ENCODE measurements at regions not wholly inside any gene's neighbourhood (a gene's known extent, or its start where the extent isn't known, plus 50 kb on each side); places are given as distances from the start of the nearest gene placed in this dataset.
A peak's percentile ranks its signal among the peaks of the same experiment; 100 is the strongest.

DNA sequence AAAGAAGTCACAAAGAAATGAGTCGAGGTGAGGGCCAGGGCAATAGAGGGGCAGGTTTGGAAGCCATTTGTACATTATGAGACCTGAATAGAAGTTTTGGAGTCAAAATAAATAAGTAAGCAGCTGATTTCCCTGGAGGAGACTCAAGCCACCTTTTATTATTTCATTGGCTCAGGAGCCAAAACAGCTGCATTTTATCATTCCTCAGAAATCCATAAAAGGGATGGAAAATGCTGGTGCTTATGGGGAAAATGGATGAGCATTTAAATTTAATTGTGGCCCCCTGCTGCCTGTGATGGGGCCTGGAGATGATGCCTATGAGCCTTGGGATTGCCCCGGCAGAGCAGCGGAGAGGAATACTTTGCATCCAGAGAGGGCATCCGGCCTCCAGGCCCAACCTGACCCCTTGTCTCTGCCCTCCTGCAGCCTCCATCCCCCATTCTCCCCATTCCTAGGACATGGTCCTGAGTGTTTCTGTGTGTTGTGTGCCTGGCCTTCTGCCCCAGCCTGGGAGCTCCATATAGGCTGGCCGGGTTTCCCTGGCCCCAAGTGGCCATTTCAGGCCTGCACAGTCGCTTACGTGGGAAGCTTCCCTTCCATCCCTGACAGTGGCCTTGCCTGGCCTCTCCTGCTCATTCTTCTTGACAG, 296.8 kb upstream of the ZMIZ1 start:
- DNase-seq (ENCODE audit: low spot score): no peak

- no peak for DNase-seq (ENCODE audit: low spot score)
Measured at GRCh38 chr10:78772486-78772885, 296.3 kb upstream of the ZMIZ1 start.

GRCh38 chr10:78772986-78773530, 295.7 kb upstream of the ZMIZ1 start:
- DNase-seq (ENCODE audit: low spot score): peak; percentile 46

DNA sequence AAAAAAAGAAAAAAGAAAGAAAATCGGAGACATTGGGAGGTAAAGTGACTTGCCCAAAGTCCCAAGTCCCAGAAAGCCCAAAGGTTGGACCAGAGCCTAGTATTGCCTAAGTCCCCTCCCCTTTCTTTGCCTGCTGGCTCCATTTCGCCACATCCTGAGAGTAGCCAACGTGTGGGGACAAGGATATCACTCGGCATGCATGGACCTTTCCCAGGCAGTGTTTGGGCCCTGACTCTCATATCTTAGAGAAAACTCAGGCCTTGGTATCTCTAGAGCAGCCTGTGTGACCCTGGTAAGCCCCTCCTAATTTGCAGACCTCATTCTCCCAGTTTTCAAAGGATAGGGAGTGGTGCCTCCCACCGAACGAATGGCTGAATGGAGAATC, 294.2 kb upstream of the ZMIZ1 start:
- no peak for DNase-seq (ENCODE audit: low spot score)

- DNase-seq (ENCODE audit: low spot score): peak; percentile 66
Measured at GRCh38 chr10:78774999-78775711, 293.6 kb upstream of the ZMIZ1 start.

GRCh38 chr10:78775891-78776290, 292.9 kb upstream of the ZMIZ1 start:
- DNase-seq (ENCODE audit: low spot score): no peak

DNA sequence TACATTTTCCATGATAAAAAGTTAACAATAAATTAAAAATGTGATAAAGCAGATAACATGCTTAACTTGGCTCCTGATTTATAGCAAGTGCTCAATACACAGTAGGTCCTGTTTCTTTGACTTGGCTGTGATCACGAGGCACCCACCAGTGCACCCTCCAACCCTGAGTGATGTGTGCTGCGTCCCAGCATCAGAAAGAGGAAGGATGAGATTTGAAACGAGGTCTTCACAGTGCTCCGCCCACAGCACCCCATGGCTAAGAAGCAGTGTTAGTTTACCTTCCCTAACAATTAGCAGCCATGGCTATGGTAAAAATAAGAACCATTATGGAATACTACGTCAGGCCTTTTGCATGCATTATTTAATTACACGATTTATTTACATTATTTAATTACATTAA, 292.0 kb upstream of the ZMIZ1 start:
- no peak for DNase-seq (ENCODE audit: low spot score)

DNA sequence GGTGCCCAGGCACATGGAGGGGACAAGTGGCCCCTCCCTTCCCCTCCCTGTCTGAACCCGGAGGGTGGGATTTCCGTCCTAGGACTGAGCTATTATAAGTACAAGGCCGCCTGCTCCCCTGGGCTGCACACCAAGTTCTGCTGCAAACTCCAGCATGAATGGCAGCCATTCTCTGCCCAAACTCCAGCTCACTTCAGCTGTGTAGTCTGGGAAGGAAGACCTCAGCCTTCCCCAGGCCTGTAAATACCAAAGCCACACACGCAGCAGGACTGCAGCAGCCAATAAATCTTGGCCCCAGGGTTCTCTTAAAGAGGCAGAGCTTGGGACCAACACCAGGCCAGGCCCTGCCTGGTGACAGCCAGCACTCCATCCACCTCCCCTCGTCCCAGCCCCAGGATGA, 291.3 kb upstream of the ZMIZ1 start:
- peak; percentile 72 for DNase-seq (ENCODE audit: low spot score)

DNA sequence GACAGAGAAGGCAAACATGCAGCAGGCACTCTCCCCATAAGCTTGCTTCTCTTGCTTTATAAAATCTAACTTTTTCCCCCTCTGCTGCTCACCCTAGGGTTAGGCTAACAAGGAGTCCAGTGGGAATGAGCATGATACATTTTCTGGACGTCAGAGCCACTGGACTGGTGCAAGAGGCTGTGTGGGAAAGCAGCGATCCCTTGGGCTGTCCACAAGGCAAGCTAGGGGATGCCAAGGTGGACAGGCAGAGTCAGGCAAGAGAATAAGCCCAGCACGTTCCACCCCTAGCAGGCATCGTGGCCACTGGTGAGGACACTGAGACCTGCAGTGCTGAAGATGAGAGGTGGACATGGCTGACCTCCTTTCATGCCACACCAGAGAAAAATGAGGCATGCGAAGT, 290.9 kb upstream of the ZMIZ1 start:
- peak; percentile 60 for DNase-seq (ENCODE audit: low spot score)

DNA sequence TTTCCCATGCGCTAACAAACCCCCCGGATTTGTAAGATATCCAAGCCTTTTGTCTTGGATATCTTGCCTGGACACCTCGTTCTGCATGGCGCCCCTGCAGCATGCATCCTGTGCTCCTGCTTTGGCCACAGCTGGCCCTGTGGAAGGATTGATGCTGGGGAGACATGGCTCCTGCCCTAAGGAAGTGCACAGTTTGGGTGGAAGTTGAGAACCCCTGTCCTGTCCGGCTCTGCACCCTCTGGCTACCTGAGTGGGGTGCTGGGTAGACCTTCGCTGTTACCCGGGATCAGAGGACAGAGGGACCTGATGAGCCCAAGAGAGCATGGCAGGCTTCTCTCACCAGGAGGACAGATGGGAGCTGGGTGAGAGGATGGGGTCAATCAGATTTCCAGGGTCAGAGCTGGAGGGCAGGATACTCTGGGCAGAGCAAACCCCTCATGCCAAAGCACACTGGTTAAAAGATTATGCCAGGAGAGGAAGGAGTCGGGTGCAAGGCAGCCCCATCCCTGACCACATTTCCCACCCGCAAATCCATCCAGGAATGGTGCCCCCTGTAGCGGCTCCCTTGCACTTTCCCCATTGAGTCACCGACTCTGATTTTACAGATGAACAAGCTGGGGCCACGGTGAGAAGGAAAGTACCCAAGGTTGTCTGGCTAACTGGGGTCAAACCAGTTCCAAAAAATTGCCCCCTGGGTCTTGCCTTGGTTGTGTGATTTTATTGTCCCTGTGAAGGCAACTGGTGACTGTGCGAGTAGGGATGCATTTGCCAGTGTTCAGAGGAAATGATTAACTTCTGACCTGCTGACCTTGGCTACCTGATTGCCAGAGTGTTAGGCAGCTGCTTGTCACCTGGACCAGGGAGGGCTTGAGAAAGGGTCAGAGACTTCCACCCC, 290.1 kb upstream of the ZMIZ1 start:
- DNase-seq (ENCODE audit: low spot score): peak; percentile 60

GRCh38 chr10:78779339-78779955, 289.3 kb upstream of the ZMIZ1 start:
- DNase-seq (ENCODE audit: low spot score): peak; percentile 33

DNA sequence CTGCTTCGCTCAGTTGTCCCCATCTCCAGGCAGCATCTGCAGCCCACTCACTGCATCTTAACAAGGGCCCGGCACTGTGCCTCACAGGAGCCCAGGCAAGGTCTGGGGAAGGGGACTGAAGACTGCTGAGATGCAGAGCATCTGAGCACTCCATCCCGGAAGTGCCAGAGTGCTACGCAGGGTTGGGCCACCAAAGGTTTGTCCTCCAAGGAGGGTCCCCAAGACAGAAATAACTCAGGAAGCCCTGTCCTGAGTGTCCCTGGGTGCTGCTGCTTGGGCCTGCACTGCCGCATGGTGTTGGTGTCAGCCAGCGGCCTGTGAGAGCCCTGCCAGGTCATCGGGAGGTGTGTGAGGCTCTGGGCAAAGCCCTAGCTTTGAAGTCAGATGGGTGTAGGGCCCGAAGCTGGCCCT, 288.2 kb upstream of the ZMIZ1 start:
- peak; percentile 53 for DNase-seq (ENCODE audit: low spot score)

- DNase-seq (ENCODE audit: low spot score): no peak
Measured at GRCh38 chr10:78781251-78781913, 287.4 kb upstream of the ZMIZ1 start.

GRCh38 chr10:78781991-78782390, 286.8 kb upstream of the ZMIZ1 start:
- DNase-seq (ENCODE audit: low spot score): no peak

DNA sequence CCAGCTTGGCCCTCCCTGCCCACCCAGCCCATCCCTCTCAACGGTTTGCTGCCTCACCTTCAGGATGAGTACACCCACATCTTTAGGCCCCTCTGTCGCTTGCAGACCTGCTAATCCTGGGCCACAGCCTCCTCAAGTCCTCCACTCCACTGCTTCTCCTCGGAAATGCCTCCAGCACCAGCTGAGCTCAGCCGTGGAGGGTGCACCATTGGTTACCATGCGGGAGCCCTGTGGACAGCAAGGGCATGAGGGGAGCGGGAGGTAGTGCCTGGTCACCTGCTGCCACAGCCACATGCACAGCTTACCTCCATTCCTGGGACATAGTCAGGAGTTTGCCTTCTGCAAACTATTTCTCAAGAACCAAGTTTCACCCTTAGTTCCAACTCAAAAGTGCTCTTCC, 286.3 kb upstream of the ZMIZ1 start:
- no peak for DNase-seq (ENCODE audit: low spot score)

GRCh38 chr10:78783753-78784152, 285.0 kb upstream of the ZMIZ1 start:
- no peak for DNase-seq (ENCODE audit: low spot score)

DNA sequence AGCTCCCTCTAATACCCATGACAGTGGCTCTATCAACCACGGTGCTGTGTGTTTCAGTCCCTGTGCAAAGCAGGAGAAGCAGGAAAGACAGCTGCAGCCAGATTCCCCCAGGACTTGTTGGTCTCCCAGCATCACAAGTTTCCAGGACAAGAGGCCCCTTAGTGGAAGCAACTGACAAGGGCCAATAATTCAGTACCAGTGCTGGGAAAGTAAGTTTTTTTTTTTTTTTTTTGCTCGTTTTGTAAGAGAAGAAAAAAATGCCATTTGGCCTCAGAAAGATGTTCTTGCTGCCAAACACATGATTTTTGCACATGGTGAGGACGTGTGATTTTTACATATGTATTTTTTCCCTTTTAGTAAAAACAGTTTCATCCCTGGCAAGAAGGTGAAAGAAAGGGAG, 284.2 kb upstream of the ZMIZ1 start:
- peak; percentile 66 for DNase-seq (ENCODE audit: low spot score)

GRCh38 chr10:78785066-78785465, 283.7 kb upstream of the ZMIZ1 start:
- DNase-seq (ENCODE audit: low spot score): no peak

- no peak for DNase-seq (ENCODE audit: low spot score)
Measured at GRCh38 chr10:78785991-78786390, 282.8 kb upstream of the ZMIZ1 start.

- DNase-seq (ENCODE audit: low spot score): no peak
Measured at GRCh38 chr10:78787125-78787524, 281.6 kb upstream of the ZMIZ1 start.

GRCh38 chr10:78794736-78795455, 273.9 kb upstream of the ZMIZ1 start:
- no peak for DNase-seq (ENCODE audit: low spot score)
